ENCODE measurements at regions not wholly inside any gene's neighbourhood (a gene's known extent, or its start where the extent isn't known, plus 50 kb on each side); places are given as distances from the start of the nearest gene placed in this dataset.

GRCh38 chr5:167020418-167020817 is 1271.0 kb upstream of the WWC1 start:
- TF ChIP-seq EZH2 (IDR thresholded peaks at IDR 0.05; ENCODE audit: borderline replicate concordance, insufficient read depth, low read depth, low read length, poor library complexity, severe bottlenecking) (no peak), CTCF (IDR thresholded peaks at IDR 0.05) (no peak)
